ENCODE measurements at regions not wholly inside any gene's neighbourhood (a gene's known extent, or its start where the extent isn't known, plus 50 kb on each side); places are given as distances from the start of the nearest gene placed in this dataset.

GRCh38 chr19:30634996-30635975, 263.1 kb downstream of the ZNF536 start:
- no peak for DNase-seq (ENCODE audit: low read depth, low spot score)

- DNase-seq (ENCODE audit: low read depth, low spot score): no peak
These were observed 262.1 kb downstream of the ZNF536 start for GRCh38 chr19:30634131-30634830.

- no peak for DNase-seq (ENCODE audit: low read depth, low spot score)
These were observed 258.8 kb downstream of the ZNF536 start for GRCh38 chr19:30631033-30631370.

GRCh38 chr19:30630289-30631032, 258.3 kb downstream of the ZNF536 start:
- DNase-seq (ENCODE audit: low read depth, low spot score): no peak

GRCh38 chr19:30629086-30629485, 256.9 kb downstream of the ZNF536 start:
- DNase-seq (ENCODE audit: low read depth, low spot score): no peak

GRCh38 chr19:30626626-30626966, 254.4 kb downstream of the ZNF536 start:
- no peak for DNase-seq (ENCODE audit: low read depth, low spot score)

- no peak for DNase-seq (ENCODE audit: low read depth, low spot score)
These were observed 253.9 kb downstream of the ZNF536 start for GRCh38 chr19:30625947-30626625.

GRCh38 chr19:30622276-30622675, 250.1 kb downstream of the ZNF536 start:
- DNase-seq (ENCODE audit: low read depth, low spot score): no peak

GRCh38 chr19:30621326-30621920, 249.2 kb downstream of the ZNF536 start:
- DNase-seq (ENCODE audit: low read depth, low spot score): no peak

- no peak for DNase-seq (ENCODE audit: low read depth, low spot score)
These were observed 248.2 kb downstream of the ZNF536 start for GRCh38 chr19:30620354-30620753.

GRCh38 chr19:30609656-30610270, 237.6 kb downstream of the ZNF536 start:
- DNase-seq (ENCODE audit: low read depth, low spot score): no peak

GRCh38 chr19:30608471-30608870, 236.3 kb downstream of the ZNF536 start:
- DNase-seq (ENCODE audit: low read depth, low spot score): no peak
